Osteoblast (primary cell): ENCODE measurements at regions not wholly inside any gene's neighbourhood (a gene's known extent, or its start where the extent isn't known, plus 50 kb on each side); places are given as distances from the start of the nearest gene placed in this dataset.

Experiments
- DNase-seq: peaks from one replicate; pipeline ENCODE4 v3.0.0; 2011; ENCODE audit warnings: low spot score, mixed read lengths; ENCODE audit not compliant: insufficient read length; ENCODE audit errors: missing footprints
- H2AFZ ChIP-seq: 2 replicates; pipeline ENCODE4 v1.6.0; 2011; ENCODE audit warnings: mild to moderate bottlenecking, low read length
- H3K27ac ChIP-seq: 2 replicates; pipeline ENCODE4 v1.5.1; 2011; ENCODE audit warnings: mild to moderate bottlenecking, low read depth, low read length, moderate library complexity
- H3K27me3 ChIP-seq: 2 replicates; pipeline ENCODE4 v1.6.0; 2012; ENCODE audit warnings: mild to moderate bottlenecking, control low read depth, inconsistent platforms, low read length, moderate library complexity; ENCODE audit not compliant: insufficient read depth
- H3K36me3 ChIP-seq: 2 replicates; pipeline ENCODE4 v1.5.1; 2011; ENCODE audit warnings: mild to moderate bottlenecking, low read length, control low read depth, moderate library complexity; ENCODE audit not compliant: insufficient read depth
- H3K4me1 ChIP-seq: 2 replicates; pipeline ENCODE4 v1.5.1; 2011; ENCODE audit warnings: mild to moderate bottlenecking, low read length, control low read depth, moderate library complexity; ENCODE audit not compliant: insufficient read depth
- H3K4me2 ChIP-seq: 2 replicates; pipeline ENCODE4 v1.6.0; 2011; ENCODE audit warnings: mild to moderate bottlenecking, low read length; ENCODE audit not compliant: insufficient read depth
- H3K4me3 ChIP-seq: fragments of 200-600 bp; sonication (generic); 3 replicates; pipeline ENCODE4 v1.5.1; 2012; ENCODE audit warnings: mild to moderate bottlenecking, low read length, inconsistent platforms; ENCODE audit not compliant: insufficient read depth
- H3K79me2 ChIP-seq: 2 replicates; pipeline ENCODE4 v1.6.0; 2012; ENCODE audit warnings: mild to moderate bottlenecking, low read length, control low read depth, inconsistent platforms; ENCODE audit not compliant: insufficient read depth
- H3K9me3 ChIP-seq: 2 replicates; pipeline ENCODE4 v1.5.1; 2011; ENCODE audit warnings: low read depth, low read length, control low read depth
- H4K20me1 ChIP-seq: 2 replicates; pipeline ENCODE4 v1.6.0; 2012; ENCODE audit warnings: mild to moderate bottlenecking, low read length, control low read depth; ENCODE audit not compliant: insufficient read depth
- CTCF ChIP-seq: IDR thresholded peaks from 2 replicates; pipeline ENCODE4 v1.5.1; 2011; ENCODE audit warnings: mild to moderate bottlenecking, low read depth, low read length, moderate library complexity; ENCODE audit errors: extremely low read depth

GRCh38 chr18:72436401-72436800 is 107.7 kb downstream of the CBLN2 start:
- Histone ChIP-seq H4K20me1 (no peaks in the 10 kb centered on the region), H2AFZ (no peak overlapping the region), H3K9me3 (no peaks in the 10 kb centered on the region), H3K79me2 (no peaks in the 10 kb centered on the region), H3K4me2 (no peak overlapping the region), H3K27ac (no peak overlapping the region), H3K4me1 (no peaks in the 10 kb centered on the region), H3K4me3 (no peak overlapping the region), H3K27me3 (no peaks in the 10 kb centered on the region), H3K36me3 (no peaks in the 10 kb centered on the region)
- DNase-seq, result no peak
- TF ChIP-seq CTCF, result no peak

- no peak overlapping the region for H3K4me2 ChIP-seq
- no peaks in the 10 kb centered on the region for H3K4me1 ChIP-seq
- H3K79me2 ChIP-seq, result no peaks in the 10 kb centered on the region
- H2AFZ ChIP-seq, result no peak overlapping the region
- H3K9me3 ChIP-seq, result no peaks in the 10 kb centered on the region
- no peaks in the 10 kb centered on the region for H4K20me1 ChIP-seq
- no peak for DNase-seq
- H3K4me3 ChIP-seq, result no peak overlapping the region
- no peak for TF ChIP-seq CTCF
- no peak overlapping the region for H3K27ac ChIP-seq
- no peaks in the 10 kb centered on the region for H3K27me3 ChIP-seq
- H3K36me3 ChIP-seq, result no peaks in the 10 kb centered on the region
Observed at GRCh38 chr18:72433756-72434155, 110.4 kb downstream of the CBLN2 start.

DNA sequence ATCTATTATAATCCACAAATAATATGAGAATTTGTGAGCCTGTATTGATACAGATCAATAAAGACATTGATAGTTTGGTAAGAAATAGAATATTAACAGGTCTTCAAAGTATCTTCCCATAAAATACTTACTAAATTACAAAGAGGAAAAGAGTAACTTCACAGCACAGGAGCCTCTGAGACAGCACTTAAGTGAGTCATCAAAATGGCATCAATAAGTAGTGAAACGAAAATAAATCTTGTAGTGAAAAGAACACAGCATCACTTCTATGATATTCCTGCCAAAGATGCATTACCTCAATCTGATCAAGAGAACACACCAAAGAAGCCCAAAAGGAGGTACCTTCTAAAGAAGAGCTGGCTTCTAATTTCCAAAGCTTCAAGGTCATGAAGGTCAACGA is 116.4 kb downstream of the CBLN2 start:
- Histone ChIP-seq H3K79me2 (no peaks in the 10 kb centered on the region), H3K4me1 (no peaks in the 10 kb centered on the region), H3K36me3 (no peaks in the 10 kb centered on the region), H3K27me3 (no peaks in the 10 kb centered on the region), H2AFZ (no peak overlapping the region), H3K27ac (no peak overlapping the region), H3K9me3 (peaks cover 2% of the 10 kb centered on the region), H4K20me1 (no peaks in the 10 kb centered on the region), H3K4me3 (no peak overlapping the region), H3K4me2 (no peak overlapping the region)
- no peak for DNase-seq
- no peak for TF ChIP-seq CTCF

- Histone ChIP-seq H3K36me3 (no peaks in the 10 kb centered on the region), H3K79me2 (no peaks in the 10 kb centered on the region), H3K27ac (no peak overlapping the region), H4K20me1 (no peaks in the 10 kb centered on the region), H2AFZ (no peak overlapping the region), H3K27me3 (no peaks in the 10 kb centered on the region), H3K4me2 (no peak overlapping the region), H3K4me3 (no peak overlapping the region), H3K9me3 (peaks cover 2% of the 10 kb centered on the region), H3K4me1 (no peaks in the 10 kb centered on the region)
- DNase-seq, result no peak
- TF ChIP-seq CTCF, result no peak
Observed at GRCh38 chr18:72419914-72420313, 124.2 kb downstream of the CBLN2 start.
